Ramos (cell line): ENCODE measurements at regions not wholly inside any gene's neighbourhood (a gene's known extent, or its start where the extent isn't known, plus 50 kb on each side); places are given as distances from the start of the nearest gene placed in this dataset.

Experiments
- in situ Hi-C: fragments of 300-500 bp; cut with MboI; formaldehyde crosslinking; loops from one replicate; pipeline ENCODE4 v1.14.3; 2022; ENCODE audit warnings: low sequenced_read_pairs; ENCODE audit not compliant: unreplicated experiment

DNA sequence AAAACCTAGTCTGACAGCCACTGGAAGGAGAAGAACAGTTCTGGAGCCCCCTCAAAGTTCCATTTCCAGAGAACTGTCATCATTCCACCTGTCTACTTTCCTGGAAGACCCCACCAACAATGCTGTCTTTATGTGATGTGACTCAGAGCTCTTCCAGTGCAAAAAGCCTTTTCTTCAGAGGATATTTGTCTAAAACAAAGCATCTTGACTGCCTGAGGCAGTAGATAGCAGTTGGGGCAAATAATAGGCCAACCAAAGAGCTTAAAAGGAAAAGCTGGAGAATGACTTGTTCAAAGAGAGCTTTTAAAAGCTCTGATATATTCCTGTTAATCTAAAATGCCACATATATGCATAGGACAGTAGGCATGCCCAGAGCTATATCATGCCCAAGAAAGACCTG lies 62.6 kb downstream of the MIS18A start:
- in situ Hi-C loops, result no loop called here

- in situ Hi-C loops, result no loop called here
Observed at GRCh38 chr21:32215306-32215685, 63.6 kb downstream of the MIS18A start.

DNA sequence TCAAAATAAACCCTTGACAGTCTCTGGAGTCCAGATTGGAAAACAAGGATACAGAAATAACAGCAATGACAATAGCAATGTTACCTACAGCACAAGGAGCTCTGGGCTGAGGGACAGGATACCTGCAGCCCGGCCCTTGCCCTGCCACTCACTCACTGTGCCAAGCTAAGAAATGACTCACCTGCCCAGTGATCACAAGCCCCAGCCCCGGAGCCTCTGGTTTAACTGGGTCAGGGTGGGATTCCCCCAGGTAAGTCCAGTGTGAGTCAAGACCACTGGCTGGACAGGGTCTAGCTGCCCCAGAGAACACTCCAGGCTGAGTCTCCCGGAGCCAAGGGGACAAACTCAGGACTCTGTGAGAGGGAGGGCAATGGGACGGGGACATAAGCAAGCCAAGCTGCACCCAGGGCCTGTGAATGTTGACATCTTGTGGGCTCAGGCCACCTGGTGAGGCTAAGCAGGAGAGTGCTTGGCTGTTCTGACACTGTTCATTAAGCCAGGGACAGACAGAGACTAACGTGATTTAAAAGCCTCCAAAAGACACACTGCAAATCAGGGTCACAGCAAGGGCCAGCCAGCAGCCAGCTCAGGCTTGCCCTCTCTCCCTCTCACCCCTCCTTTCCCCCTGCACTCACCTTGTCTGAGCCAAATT lies 64.1 kb downstream of the MIS18A start:
- in situ Hi-C loops, result no loop called here

- in situ Hi-C loops, result no loop called here
Observed at GRCh38 chr21:32212116-32212515, 66.7 kb downstream of the MIS18A start.

DNA sequence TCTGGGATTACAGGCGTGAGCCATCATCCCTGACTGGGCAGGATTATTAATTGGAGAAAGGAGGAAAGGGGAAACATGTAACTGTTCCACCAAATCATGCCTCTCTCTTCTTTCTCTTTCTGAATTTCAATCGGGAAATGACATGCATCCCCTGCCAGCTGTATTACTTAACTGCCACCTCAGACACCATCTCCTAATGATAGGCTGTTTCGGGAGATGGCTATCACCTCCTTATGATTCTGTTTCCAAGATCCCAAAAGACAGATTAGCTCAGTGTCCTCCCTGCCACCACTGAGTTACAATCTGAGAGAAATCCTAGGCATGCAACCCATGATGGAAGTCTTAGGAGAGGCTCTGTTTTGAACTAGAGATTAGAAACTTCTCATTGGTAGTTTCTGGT lies 67.5 kb downstream of the MIS18A start:
- in situ Hi-C loops, result no loop called here

GRCh38 chr21:32209580-32209979 lies 69.3 kb downstream of the MIS18A start:
- in situ Hi-C loops, result no loop called here

DNA sequence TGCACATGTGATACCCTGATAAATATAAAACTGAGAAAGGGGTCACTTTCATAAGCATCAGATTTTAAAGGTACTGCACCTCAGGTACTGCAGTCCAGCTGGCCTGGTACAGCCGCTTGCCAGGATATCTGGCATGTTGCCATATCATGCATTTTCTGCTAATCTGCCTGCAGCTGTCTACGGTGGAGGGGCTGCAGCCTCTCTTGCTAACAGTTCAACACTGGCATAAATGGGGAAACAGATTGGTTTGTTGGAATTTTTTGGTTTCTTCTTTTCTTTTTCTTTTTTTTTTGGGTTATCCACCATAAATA lies 71.5 kb downstream of the MIS18A start:
- in situ Hi-C loops, result no loop called here

GRCh38 chr21:32206631-32207405 lies 72.0 kb downstream of the MIS18A start:
- in situ Hi-C loops, result no loop called here

- in situ Hi-C loops, result no loop called here
Observed at GRCh38 chr21:32203877-32204480, 74.9 kb downstream of the MIS18A start.

DNA sequence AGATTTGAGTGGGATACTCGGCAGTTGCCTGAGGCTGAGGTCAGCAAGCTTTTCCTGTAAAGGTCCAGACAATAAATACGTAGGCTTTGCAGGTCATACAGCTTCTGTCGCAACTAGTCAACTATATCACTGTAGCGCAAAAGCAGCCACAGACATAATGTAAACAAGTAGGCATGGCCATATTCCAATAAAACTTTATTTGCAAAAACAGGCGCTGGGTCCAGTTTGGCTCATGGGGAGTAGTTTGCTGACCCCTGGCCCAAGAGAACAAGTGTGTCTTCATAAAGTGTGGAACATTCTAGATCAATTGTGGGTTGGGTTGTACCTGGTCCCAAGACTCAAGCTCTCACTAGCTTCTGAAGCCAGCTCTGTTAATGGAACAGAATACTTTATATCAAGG lies 78.8 kb downstream of the MIS18A start:
- in situ Hi-C loops, result no loop called here

GRCh38 chr21:32198384-32198783 lies 80.5 kb downstream of the MIS18A start:
- in situ Hi-C loops, result no loop called here

GRCh38 chr21:32197896-32198295 lies 81.0 kb downstream of the MIS18A start:
- in situ Hi-C loops, result no loop called here

- in situ Hi-C loops, result no loop called here
Observed at GRCh38 chr21:32196001-32196400, 82.8 kb downstream of the MIS18A start.

GRCh38 chr21:32193098-32193465 lies 85.8 kb downstream of the MIS18A start:
- in situ Hi-C loops, result no loop called here

DNA sequence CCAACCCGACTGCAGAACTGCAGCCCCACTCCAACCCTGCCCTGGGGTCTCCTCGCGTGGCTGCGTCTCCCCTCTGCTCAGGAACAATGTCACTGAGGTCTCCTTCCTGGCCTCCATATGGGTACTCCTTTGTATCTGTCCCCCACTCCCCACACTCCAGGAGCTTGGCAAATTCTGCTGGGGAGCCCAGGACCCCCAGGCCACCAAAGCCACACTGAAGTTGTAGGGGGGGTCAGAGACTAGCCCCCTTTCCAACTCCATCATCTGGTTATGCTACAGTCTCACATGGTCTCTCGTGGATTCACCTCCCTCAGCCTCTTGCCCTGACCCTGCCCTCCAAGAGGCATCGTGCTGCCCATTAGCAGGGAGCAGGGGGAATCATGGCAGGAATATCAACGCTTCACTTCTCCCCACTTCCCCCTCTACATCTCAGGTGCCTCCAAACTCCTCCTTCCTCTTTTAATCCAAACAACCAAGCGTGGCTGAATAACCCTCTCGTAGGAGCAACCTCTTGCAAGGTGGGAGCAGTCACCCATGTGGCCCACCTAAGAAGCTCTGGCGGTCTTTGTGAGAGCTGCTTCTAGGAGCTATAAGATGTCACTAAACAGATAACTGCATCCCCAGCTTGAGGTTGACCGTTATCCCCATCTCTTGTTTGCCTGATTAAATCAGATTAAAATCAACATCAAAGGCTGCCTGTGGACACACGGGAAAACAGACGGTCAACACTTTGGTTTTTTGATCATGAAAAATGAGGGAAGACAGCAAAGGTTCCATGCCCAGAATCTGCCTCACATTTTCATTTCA lies 86.4 kb downstream of the MIS18A start:
- in situ Hi-C loops, result no loop called here

DNA sequence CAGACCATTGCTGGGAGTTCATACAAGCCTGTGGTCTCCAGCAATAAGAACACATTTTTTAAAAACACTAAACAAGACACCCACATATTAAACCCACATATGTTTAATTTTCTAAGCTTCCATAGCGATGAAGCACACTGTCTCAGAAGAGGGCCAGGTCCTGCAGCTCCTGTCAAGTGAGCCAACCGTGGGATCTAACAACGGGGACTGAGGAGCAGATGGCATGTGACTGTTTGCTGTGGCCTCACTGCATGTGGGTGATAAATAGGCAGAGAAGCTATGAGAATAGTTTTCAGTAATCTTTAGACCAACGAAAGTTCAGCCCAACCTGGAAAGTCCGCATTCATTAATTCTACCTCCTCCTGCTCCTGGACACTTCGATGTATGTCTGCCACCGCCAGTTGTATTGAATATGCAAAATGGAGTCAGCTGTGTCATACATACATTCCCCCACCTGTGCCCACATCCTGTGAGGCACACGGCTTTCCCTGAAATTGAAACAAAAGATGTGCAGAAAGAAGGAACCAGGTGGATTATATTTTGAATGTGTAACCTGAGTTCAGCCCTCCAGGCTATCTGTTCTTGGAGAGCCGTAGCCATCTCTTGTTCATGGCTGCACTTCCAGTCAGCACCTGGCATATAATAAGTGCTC lies 88.2 kb downstream of the MIS18A start:
- in situ Hi-C loops, result no loop called here

DNA sequence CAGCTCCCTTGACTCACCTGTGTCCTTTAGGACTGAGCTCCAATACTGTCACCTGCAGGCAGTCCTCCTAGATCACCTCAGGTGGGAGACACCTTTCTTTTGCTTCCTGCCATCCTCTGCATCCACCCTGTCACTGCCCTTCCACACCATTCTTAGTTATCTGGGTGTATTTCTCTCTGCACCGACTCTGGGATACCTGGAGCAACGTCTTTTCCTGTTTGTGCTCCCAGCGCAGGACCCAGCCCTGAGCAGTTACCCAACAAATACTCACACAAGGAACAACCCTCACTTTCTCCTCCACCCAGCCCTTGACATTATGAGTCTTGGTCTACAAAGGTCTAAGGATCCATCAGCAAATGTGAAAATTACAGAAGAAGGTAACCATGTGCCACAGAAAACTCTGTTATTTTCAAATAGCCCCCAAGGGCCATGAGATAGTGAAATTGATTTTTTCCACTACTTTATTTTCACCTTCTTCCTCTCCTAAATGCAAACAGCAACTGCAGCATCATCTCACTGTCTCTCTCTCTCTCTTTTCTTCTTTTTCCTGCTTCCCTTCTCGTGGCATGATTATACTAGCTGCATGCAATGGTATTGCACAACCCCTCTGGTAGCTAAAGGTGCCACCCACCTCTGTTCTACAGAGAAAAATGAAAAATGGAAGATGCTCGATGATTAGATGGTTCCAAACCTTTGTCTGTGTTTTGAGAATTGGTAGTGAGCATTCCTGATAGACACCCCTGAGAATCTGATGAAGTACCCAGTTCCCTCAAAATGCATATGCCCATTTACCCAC lies 89.0 kb downstream of the MIS18A start:
- in situ Hi-C loops, result no loop called here

DNA sequence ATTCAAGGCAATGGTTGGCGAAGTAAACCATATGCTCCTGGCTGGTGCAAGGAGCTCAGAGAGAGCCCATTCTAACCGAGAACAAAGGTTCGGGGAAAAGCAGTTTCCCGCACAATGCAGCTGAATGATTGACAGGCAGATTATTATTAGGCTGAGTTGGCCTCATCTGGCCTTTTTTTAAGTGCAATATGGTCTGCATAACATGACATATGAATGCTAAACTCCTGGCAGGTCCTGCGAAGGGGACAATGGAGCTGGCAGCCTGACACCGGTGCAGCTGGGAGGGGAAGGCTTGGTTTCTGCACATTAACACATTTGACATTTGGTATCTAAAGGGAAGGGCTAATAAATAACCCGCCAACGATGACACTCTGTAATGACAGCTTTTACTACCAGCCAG lies 92.0 kb downstream of the MIS18A start:
- in situ Hi-C loops, result no loop called here

- in situ Hi-C loops, result no loop called here
Observed at GRCh38 chr21:32185726-32186125, 93.1 kb downstream of the MIS18A start.

DNA sequence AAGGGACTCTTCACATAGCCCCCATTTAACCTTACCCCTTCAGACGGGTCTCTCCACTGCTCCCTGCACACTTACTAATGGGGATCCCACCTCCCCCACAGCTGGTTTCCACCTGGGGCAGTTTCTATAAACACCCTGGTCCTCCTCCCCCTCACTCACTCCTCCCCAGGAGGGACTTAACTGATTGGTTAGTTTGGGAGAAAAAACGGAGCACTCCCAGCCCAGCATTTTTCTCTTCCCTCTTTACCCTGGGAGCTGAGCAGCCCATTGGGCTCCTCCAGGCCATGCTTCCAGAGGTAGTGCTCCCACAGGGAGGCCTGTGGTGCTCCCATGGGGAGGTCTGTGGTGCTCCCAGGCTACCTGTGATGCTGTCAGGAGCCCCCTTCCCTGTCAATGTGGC lies 93.7 kb downstream of the MIS18A start:
- in situ Hi-C loops, result no loop called here
